ENCODE measurements at regions not wholly inside any gene's neighbourhood (a gene's known extent, or its start where the extent isn't known, plus 50 kb on each side); places are given as distances from the start of the nearest gene placed in this dataset.

- no peak for DNase-seq (ENCODE audit: low read depth in 2 of 2)
- no peak overlapping the region for H3K4me3 ChIP-seq (replicated peaks in 1 of 2; ENCODE audit: low read depth in 2 of 2, low read length in 2 of 2)
These were observed 60.6 kb upstream of the SHH start for GRCh38 chr7:155872678-155873369.

GRCh38 chr7:155871211-155871610, 58.9 kb upstream of the SHH start:
- TF ChIP-seq, protein P1, sequence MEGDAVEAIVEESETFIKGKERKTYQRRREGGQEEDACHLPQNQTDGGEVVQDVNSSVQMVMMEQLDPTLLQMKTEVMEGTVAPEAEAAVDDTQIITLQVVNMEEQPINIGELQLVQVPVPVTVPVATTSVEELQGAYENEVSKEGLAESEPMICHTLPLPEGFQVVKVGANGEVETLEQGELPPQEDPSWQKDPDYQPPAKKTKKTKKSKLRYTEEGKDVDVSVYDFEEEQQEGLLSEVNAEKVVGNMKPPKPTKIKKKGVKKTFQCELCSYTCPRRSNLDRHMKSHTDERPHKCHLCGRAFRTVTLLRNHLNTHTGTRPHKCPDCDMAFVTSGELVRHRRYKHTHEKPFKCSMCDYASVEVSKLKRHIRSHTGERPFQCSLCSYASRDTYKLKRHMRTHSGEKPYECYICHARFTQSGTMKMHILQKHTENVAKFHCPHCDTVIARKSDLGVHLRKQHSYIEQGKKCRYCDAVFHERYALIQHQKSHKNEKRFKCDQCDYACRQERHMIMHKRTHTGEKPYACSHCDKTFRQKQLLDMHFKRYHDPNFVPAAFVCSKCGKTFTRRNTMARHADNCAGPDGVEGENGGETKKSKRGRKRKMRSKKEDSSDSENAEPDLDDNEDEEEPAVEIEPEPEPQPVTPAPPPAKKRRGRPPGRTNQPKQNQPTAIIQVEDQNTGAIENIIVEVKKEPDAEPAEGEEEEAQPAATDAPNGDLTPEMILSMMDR (IDR thresholded peaks at IDR 0.05; ENCODE audit: low read depth, low read length): no peak
- no peak overlapping the region for H3K4me3 ChIP-seq (replicated peaks in 1 of 2; ENCODE audit: low read depth in 2 of 2, low read length in 2 of 2)
- no peak for DNase-seq (ENCODE audit: low read depth in 2 of 2)

More at GRCh38 chr7:155872678-155873369, 60.6 kb upstream of the SHH start:
- TF ChIP-seq, protein P1 (IDR thresholded peaks at IDR 0.05; ENCODE audit: low read depth, low read length): no peak

DNA sequence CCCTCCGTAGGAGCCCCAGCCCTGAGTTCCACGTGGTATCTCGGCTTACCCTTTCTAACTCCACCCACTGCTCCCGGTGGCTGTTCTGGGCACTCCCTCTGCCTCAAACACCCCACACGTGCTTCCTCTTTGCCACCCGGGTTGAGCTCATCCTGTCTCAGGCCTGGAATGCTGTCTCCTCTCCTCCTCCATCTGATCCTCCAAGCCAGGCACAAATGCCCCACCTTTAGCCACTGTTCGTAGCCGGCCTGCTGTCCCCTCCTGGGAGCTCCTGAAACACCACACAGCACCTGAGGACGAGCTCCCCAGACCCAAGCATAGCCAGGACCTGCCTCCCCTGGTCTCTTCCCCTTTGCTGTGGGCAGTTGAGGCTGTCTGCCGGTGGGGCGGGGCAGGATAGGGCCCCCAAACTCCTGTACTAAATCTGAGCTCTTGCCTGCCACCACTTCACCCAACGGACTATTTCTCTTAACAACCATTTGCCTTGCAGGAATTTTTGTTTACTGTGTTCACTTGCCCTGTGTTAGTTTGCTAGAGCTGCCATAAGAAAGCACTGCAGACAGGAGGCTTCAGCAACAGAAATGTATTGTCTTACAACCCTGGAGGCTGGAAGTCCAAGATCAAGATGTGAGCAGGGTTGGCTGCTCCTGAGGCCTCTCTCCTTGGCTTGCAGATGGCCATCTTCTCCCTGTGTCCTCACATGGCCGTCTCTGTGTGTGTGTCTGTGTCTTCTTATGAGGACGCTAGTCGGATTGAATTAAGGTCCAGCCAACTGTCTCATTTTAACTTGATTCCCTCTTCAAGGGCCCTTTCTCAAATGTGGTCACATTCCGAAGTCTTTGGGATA, 58.3 kb upstream of the SHH start:
- DNase-seq (ENCODE audit: low read depth in 2 of 2): no peak

GRCh38 chr7:155869784-155870076, 57.5 kb upstream of the SHH start:
- H3K4me3 ChIP-seq (replicated peaks in 1 of 2; ENCODE audit: low read depth in 2 of 2, low read length in 2 of 2): no peak overlapping the region
- DNase-seq (ENCODE audit: low read depth in 2 of 2): no peak
- TF ChIP-seq, protein P1 (IDR thresholded peaks at IDR 0.05; ENCODE audit: low read depth, low read length): no peak

More for the DNA sequence above, 58.3 kb upstream of the SHH start:
- H3K4me3 ChIP-seq (replicated peaks in 1 of 2; ENCODE audit: low read depth in 2 of 2, low read length in 2 of 2): no peak overlapping the region
- TF ChIP-seq, protein P1 (IDR thresholded peaks at IDR 0.05; ENCODE audit: low read depth, low read length): no peak

DNA sequence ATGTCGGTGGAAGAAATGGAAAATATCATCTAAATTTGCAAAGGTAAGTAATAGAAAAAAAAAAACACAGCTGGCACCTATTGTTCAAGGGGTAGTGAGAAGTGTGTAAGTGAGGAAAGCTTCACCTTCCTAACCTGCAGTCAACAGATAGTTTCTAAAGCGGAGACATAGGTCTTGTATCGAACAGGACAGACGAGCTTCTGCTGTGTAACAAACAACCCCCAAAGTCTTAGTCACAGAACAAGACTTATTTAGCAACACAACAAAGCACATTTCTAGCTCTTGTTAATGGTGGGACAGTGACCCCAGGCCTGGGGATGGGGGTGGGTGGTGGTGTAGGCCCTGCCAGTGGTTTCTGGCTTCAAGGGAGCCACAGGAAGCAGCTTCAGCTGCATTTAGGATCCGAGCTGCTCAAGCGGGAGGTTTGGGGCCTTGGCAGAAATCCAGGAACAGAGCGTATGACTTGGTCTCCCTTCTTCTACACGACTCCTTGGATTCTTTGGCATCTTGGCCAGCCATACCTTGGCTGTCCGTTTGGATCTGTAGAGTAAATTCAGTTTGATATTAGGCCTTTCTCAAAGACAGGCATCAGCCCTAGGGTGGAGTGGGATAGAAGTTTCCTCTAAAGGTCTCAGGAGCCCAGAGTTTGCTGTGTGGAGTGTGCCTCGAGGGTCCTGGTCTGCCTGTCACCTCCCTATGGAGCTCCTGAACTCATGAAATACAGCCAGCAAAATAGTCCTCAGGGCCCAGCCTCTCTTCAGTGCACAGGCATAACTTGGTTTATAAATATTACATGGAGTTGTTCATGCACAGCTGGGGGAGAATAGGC, 56.9 kb upstream of the SHH start:
- DNase-seq (ENCODE audit: low read depth in 2 of 2): no peak
- H3K4me3 ChIP-seq (replicated peaks in 1 of 2; ENCODE audit: low read depth in 2 of 2, low read length in 2 of 2): no peak overlapping the region
- TF ChIP-seq, protein P1 (IDR thresholded peaks at IDR 0.05; ENCODE audit: low read depth, low read length): no peak

- DNase-seq (ENCODE audit: low read depth in 2 of 2): no peak
- TF ChIP-seq, protein P1 (IDR thresholded peaks at IDR 0.05; ENCODE audit: low read depth, low read length): no peak
- H3K4me3 ChIP-seq (replicated peaks in 1 of 2; ENCODE audit: low read depth in 2 of 2, low read length in 2 of 2): no peak overlapping the region
These were observed 55.6 kb upstream of the SHH start for GRCh38 chr7:155867734-155868400.
